ENCODE measurements at regions not wholly inside any gene's neighbourhood (a gene's known extent, or its start where the extent isn't known, plus 50 kb on each side); places are given as distances from the start of the nearest gene placed in this dataset.
A peak's percentile ranks its signal among the peaks of the same experiment; 100 is the strongest.

DNA sequence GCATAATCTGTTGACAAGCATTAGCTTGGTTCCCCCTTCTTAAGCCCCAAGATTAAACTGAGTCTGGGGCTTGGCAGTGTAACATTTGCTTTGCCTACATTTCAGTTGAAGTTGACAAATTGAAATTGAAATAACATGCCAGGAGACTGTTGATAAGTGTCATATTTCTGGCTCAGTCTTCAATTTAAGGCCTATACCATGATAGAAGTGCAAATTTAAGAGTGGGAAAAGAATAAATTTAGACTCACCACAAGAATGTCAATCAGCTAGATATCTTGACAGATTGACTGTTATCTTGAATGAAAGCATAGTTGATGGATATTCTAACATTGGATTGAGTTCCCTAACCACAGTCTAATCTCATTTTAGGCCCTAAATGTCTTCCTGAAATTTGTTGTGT lies 117.6 kb downstream of the MAGEB17 start:
- Histone ChIP-seq H2AFZ (ENCODE audit: low read length) (no peak overlapping the region), H3K4me2 (ENCODE audit: insufficient read depth, low read length) (no peak overlapping the region), H3K79me2 (ENCODE audit: insufficient read depth, low read length) (no peaks in the 10 kb centered on the region), H3K27me3 (ENCODE audit: insufficient read depth, low read length) (peaks cover 10% of the 10 kb centered on the region), H3K36me3 (ENCODE audit: insufficient read depth, low read length) (no peaks in the 10 kb centered on the region), H3K4me1 (ENCODE audit: insufficient read depth, low read length) (no peaks in the 10 kb centered on the region), H3K27ac (ENCODE audit: low read depth, low read length) (no peak overlapping the region), H4K20me1 (ENCODE audit: insufficient read depth, low read length) (no peaks in the 10 kb centered on the region), H3K9me3 (ENCODE audit: low read depth, low read length) (no peaks in the 10 kb centered on the region), H3K4me3 (ENCODE audit: insufficient read depth, low read length) (no peak overlapping the region)
- TF ChIP-seq, protein P1, sequence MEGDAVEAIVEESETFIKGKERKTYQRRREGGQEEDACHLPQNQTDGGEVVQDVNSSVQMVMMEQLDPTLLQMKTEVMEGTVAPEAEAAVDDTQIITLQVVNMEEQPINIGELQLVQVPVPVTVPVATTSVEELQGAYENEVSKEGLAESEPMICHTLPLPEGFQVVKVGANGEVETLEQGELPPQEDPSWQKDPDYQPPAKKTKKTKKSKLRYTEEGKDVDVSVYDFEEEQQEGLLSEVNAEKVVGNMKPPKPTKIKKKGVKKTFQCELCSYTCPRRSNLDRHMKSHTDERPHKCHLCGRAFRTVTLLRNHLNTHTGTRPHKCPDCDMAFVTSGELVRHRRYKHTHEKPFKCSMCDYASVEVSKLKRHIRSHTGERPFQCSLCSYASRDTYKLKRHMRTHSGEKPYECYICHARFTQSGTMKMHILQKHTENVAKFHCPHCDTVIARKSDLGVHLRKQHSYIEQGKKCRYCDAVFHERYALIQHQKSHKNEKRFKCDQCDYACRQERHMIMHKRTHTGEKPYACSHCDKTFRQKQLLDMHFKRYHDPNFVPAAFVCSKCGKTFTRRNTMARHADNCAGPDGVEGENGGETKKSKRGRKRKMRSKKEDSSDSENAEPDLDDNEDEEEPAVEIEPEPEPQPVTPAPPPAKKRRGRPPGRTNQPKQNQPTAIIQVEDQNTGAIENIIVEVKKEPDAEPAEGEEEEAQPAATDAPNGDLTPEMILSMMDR (IDR thresholded peaks at IDR 0.05; ENCODE audit: extremely low read depth, low read depth, low read length), result no peak
- DNase-seq (ENCODE audit: insufficient read length, low spot score, missing footprints), result no peak

DNA sequence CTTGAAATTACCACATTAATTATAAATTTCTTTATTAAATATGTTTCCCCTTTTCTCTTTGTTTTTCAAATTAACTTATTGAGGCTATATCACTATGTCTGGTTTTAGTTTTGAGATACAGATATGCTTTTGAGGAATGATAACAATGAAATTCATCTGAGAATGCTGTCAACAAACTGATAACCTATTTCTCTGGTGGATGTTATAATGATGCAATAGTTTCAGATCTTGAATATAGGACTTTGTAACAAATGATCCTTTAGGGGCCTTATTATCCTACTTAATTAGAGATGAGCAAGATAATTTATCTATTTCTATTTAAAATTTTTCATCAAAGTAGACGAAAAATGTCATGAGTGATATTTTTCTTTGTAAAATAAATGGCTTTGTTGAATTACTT lies 123.7 kb downstream of the MAGEB17 start:
- Histone ChIP-seq H3K4me1 (ENCODE audit: insufficient read depth, low read length) (no peaks in the 10 kb centered on the region), H3K4me2 (ENCODE audit: insufficient read depth, low read length) (no peak overlapping the region), H3K9me3 (ENCODE audit: low read depth, low read length) (no peaks in the 10 kb centered on the region), H3K27ac (ENCODE audit: low read depth, low read length) (no peak overlapping the region), H3K4me3 (ENCODE audit: insufficient read depth, low read length) (no peak overlapping the region), H3K36me3 (ENCODE audit: insufficient read depth, low read length) (no peaks in the 10 kb centered on the region), H4K20me1 (ENCODE audit: insufficient read depth, low read length) (no peaks in the 10 kb centered on the region), H2AFZ (ENCODE audit: low read length) (no peak overlapping the region), H3K79me2 (ENCODE audit: insufficient read depth, low read length) (no peaks in the 10 kb centered on the region), H3K27me3 (ENCODE audit: insufficient read depth, low read length) (no peaks in the 10 kb centered on the region)
- TF ChIP-seq, protein P1 (IDR thresholded peaks at IDR 0.05; ENCODE audit: extremely low read depth, low read depth, low read length), result no peak
- DNase-seq (ENCODE audit: insufficient read length, low spot score, missing footprints), result no peak

DNA sequence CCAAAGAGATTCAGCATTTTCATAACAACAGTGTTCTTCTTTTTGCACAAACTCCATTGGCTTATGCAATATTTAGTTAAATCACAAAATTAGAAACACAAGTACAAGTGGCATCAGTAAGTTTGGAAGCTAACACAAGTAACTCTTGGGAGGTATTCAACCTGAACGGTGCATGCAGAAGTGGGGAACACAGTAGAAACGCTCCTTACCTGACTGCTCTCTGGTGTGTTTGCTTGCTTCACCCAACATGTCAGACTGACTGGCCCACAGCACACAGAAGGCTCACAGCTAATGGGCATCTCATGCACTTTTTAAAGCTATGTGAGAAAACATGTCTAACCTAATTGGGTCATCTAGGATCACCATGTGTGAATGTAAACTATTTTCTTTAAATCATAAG lies 133.6 kb downstream of the MAGEB17 start:
- Histone ChIP-seq H3K36me3 (ENCODE audit: insufficient read depth, low read length) (no peaks in the 10 kb centered on the region), H3K9me3 (ENCODE audit: low read depth, low read length) (no peaks in the 10 kb centered on the region), H3K79me2 (ENCODE audit: insufficient read depth, low read length) (no peaks in the 10 kb centered on the region), H3K27ac (ENCODE audit: low read depth, low read length) (no peak overlapping the region), H3K4me3 (ENCODE audit: insufficient read depth, low read length) (no peak overlapping the region), H3K4me1 (ENCODE audit: insufficient read depth, low read length) (no peaks in the 10 kb centered on the region), H3K27me3 (ENCODE audit: insufficient read depth, low read length) (peaks cover 8% of the 10 kb centered on the region), H4K20me1 (ENCODE audit: insufficient read depth, low read length) (no peaks in the 10 kb centered on the region), H2AFZ (ENCODE audit: low read length) (no peak overlapping the region), H3K4me2 (ENCODE audit: insufficient read depth, low read length) (no peak overlapping the region)
- TF ChIP-seq, protein P1 (IDR thresholded peaks at IDR 0.05; ENCODE audit: extremely low read depth, low read depth, low read length), result no peak
- DNase-seq (ENCODE audit: insufficient read length, low spot score, missing footprints), result peak; percentile 5

DNA sequence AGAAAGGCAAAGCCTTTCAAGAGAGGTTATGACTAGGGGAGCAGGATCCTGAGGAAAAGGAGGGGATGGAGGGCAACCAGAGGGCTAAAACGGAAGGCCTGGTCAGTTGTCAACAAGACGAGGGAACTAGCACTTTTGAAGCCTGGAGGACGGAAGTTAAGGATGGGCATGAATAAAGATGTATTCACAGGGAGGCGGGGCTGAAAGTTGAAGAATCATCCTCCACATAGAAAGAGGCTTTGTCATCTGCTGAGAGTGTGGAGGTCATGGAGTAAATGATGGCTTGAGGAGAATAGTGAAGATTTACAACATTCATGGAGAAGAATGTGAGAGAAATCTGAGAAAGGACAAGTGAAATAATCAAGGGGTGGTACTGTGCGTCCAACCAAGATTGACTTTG lies 137.5 kb downstream of the MAGEB17 start:
- Histone ChIP-seq H3K79me2 (ENCODE audit: insufficient read depth, low read length) (no peaks in the 10 kb centered on the region), H3K4me3 (ENCODE audit: insufficient read depth, low read length) (no peak overlapping the region), H3K4me1 (ENCODE audit: insufficient read depth, low read length) (no peaks in the 10 kb centered on the region), H3K27me3 (ENCODE audit: insufficient read depth, low read length) (no peaks in the 10 kb centered on the region), H4K20me1 (ENCODE audit: insufficient read depth, low read length) (no peaks in the 10 kb centered on the region), H3K27ac (ENCODE audit: low read depth, low read length) (no peak overlapping the region), H3K4me2 (ENCODE audit: insufficient read depth, low read length) (no peak overlapping the region), H3K36me3 (ENCODE audit: insufficient read depth, low read length) (no peaks in the 10 kb centered on the region), H2AFZ (ENCODE audit: low read length) (no peak overlapping the region), H3K9me3 (ENCODE audit: low read depth, low read length) (no peaks in the 10 kb centered on the region)
- TF ChIP-seq, protein P1 (IDR thresholded peaks at IDR 0.05; ENCODE audit: extremely low read depth, low read depth, low read length), result no peak
- DNase-seq (ENCODE audit: insufficient read length, low spot score, missing footprints), result no peak
